ENCODE measurements at regions not wholly inside any gene's neighbourhood (a gene's known extent, or its start where the extent isn't known, plus 50 kb on each side); places are given as distances from the start of the nearest gene placed in this dataset.

GRCh38 chr4:110260299-110260698 lies 61.9 kb upstream of the ELOVL6 start:
- no peaks in the 10 kb centered on the region for H4K20me1 ChIP-seq (ENCODE audit: insufficient read depth)
- no peaks in the 10 kb centered on the region for H3K27me3 ChIP-seq (ENCODE audit: insufficient read depth, low read depth)
- H3K79me2 ChIP-seq (ENCODE audit: low read depth): no peaks in the 10 kb centered on the region
- TF ChIP-seq EZH2 (IDR thresholded peaks at IDR 0.05; ENCODE audit: low read depth): no peak
- CTCF ChIA-PET: no interaction called here
- H3K4me3 ChIP-seq: no peak overlapping the region
- H3F3A ChIP-seq (ENCODE audit: insufficient read depth, low read depth): no peaks in the 10 kb centered on the region
- no peaks in the 10 kb centered on the region for H3K9me3 ChIP-seq (ENCODE audit: insufficient read depth, low read depth)
- no peak overlapping the region for H2AFZ ChIP-seq
- H3K9me2 ChIP-seq (ENCODE audit: insufficient read depth): no peaks in the 10 kb centered on the region
- no peak for DNase-seq
- BruUV-seq (replicated peaks): no TSS peak
- intact Hi-C loops (cut with micrococcal nuclease; ENCODE audit: unreplicated experiment): no loop called here
- H3K4me1 ChIP-seq (replicated peaks; ENCODE audit: insufficient read depth): no peaks in the 10 kb centered on the region
- POLR2A ChIA-PET (ENCODE audit: unreplicated experiment): no interaction called here
- H3K4me2 ChIP-seq: no peak overlapping the region
- H3K27ac ChIP-seq: no peak overlapping the region
- no peaks in the 10 kb centered on the region for H3K36me3 ChIP-seq (ENCODE audit: low read depth)

- H3K27me3 ChIP-seq (ENCODE audit: insufficient read depth, low read depth): no peaks in the 10 kb centered on the region
- DNase-seq: no peak
- H3K79me2 ChIP-seq (ENCODE audit: low read depth): no peaks in the 10 kb centered on the region
- TF ChIP-seq CTCF (conservative IDR thresholded peaks at IDR 0.05) (no peak), EZH2 (IDR thresholded peaks at IDR 0.05; ENCODE audit: low read depth) (no peak)
- ChIA-PET POLR2A (ENCODE audit: unreplicated experiment) (no interaction called here), CTCF (no interaction called here)
- H3K4me2 ChIP-seq: no peak overlapping the region
- no peaks in the 10 kb centered on the region for H3K36me3 ChIP-seq (ENCODE audit: low read depth)
- no TSS peak for BruUV-seq (replicated peaks)
- H3K27ac ChIP-seq: no peak overlapping the region
- no peaks in the 10 kb centered on the region for H3K9me2 ChIP-seq (ENCODE audit: insufficient read depth)
- H3F3A ChIP-seq (ENCODE audit: insufficient read depth, low read depth): no peaks in the 10 kb centered on the region
- H3K4me1 ChIP-seq (replicated peaks; ENCODE audit: insufficient read depth): peaks cover 9% of the 10 kb centered on the region
- intact Hi-C loops (cut with micrococcal nuclease; ENCODE audit: unreplicated experiment): no loop called here
- H3K4me3 ChIP-seq: no peak overlapping the region
- H2AFZ ChIP-seq: no peak overlapping the region
- H4K20me1 ChIP-seq (ENCODE audit: insufficient read depth): no peaks in the 10 kb centered on the region
- H3K9me3 ChIP-seq (ENCODE audit: insufficient read depth, low read depth): no peaks in the 10 kb centered on the region
Observed at GRCh38 chr4:110250023-110250387, 51.6 kb upstream of the ELOVL6 start.

DNA sequence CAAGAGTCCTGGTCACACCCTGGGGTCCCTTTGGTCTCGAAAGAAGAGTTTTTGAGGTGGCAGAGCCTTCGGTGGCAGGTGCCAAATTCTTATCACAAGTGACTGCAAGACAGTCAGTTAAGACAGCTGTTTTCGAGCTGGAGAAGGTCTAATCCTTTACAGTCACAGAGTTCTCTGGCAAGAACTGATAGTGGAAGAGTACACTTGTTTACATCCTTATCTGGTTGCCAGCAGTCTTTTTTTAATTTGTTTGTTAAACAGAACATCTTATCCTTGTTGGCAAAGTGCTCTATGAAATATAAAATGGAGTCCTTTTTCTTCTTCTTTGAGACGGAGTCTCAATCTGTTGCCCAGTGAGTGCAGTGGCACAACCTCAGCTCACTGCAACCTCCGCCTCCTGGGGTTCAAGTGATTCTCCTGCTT lies 50.4 kb upstream of the ELOVL6 start:
- POLR2A ChIA-PET (ENCODE audit: unreplicated experiment): no interaction called here

More for the DNA sequence above, 50.4 kb upstream of the ELOVL6 start:
- Histone ChIP-seq H3K4me3 (no peak overlapping the region), H2AFZ (no peak overlapping the region), H3F3A (ENCODE audit: insufficient read depth, low read depth) (no peaks in the 10 kb centered on the region), H3K9me3 (ENCODE audit: insufficient read depth, low read depth) (no peaks in the 10 kb centered on the region), H4K20me1 (ENCODE audit: insufficient read depth) (no peaks in the 10 kb centered on the region), H3K4me2 (no peak overlapping the region), H3K4me1 (replicated peaks; ENCODE audit: insufficient read depth) (peaks cover 11% of the 10 kb centered on the region), H3K36me3 (ENCODE audit: low read depth) (no peaks in the 10 kb centered on the region), H3K27me3 (ENCODE audit: insufficient read depth, low read depth) (no peaks in the 10 kb centered on the region), H3K79me2 (ENCODE audit: low read depth) (no peaks in the 10 kb centered on the region), H3K27ac (no peak overlapping the region), H3K9me2 (ENCODE audit: insufficient read depth) (no peaks in the 10 kb centered on the region)
- DNase-seq: no peak
- CTCF ChIA-PET: no interaction called here
- intact Hi-C loops (cut with micrococcal nuclease; ENCODE audit: unreplicated experiment): no loop called here
- TF ChIP-seq EZH2 (IDR thresholded peaks at IDR 0.05; ENCODE audit: low read depth): no peak
- no peak for TF ChIP-seq CTCF (conservative IDR thresholded peaks at IDR 0.05)
- BruUV-seq (replicated peaks): no TSS peak
